Parathyroid adenoma (tissue), 2 donors: ENCODE measurements at regions not wholly inside any gene's neighbourhood (a gene's known extent, or its start where the extent isn't known, plus 50 kb on each side); places are given as distances from the start of the nearest gene placed in this dataset.
A peak's percentile ranks its signal among the peaks of the same experiment; 100 is the strongest.

Experiments
- H2AFZ ChIP-seq: fragments of 300-600 bp; sonication (generic); one replicate; pipeline ENCODE4 v1.7.0; 2017; ENCODE audit warnings: antibody characterized with exemption, mild to moderate bottlenecking
- H3K27ac ChIP-seq: fragments of 300-600 bp; sonication (generic); one replicate; pipeline ENCODE4 v1.7.0; 2017
- H3K27me3 ChIP-seq: fragments of 300-600 bp; sonication (generic); one replicate; pipeline ENCODE4 v1.7.0; 2017; ENCODE audit warnings: low read length; ENCODE audit not compliant: control insufficient read depth, insufficient read depth
- H3K36me3 ChIP-seq: fragments of 300-600 bp; sonication (generic); one replicate; pipeline ENCODE4 v1.7.0; 2017; ENCODE audit warnings: low read length; ENCODE audit not compliant: control insufficient read depth, insufficient read depth
- H3K4me1 ChIP-seq: fragments of 300-600 bp; sonication (generic); one replicate; pipeline ENCODE4 v1.7.0; 2017; ENCODE audit warnings: control low read depth
- H3K4me2 ChIP-seq: fragments of 300-600 bp; sonication (generic); one replicate; pipeline ENCODE4 v1.7.0; 2017; ENCODE audit warnings: low read length
- H3K4me3 ChIP-seq: fragments of 300-600 bp; sonication (generic); one replicate; pipeline ENCODE4 v1.7.0; 2017; ENCODE audit warnings: low read depth, low read length
- H3K79me2 ChIP-seq: fragments of 300-600 bp; sonication (generic); one replicate; pipeline ENCODE4 v1.7.0; 2017; ENCODE audit warnings: control low read depth
- H3K9ac ChIP-seq: fragments of 300-600 bp; sonication (generic); one replicate; pipeline ENCODE4 v1.7.0; 2017; ENCODE audit warnings: mild to moderate bottlenecking
- H3K9me3 ChIP-seq: fragments of 300-600 bp; sonication (generic); one replicate; pipeline ENCODE4 v1.7.0; 2017; ENCODE audit warnings: low read length; ENCODE audit not compliant: control insufficient read depth
- TF ChIP-seq, protein P1 (sequence below): fragments of 300-600 bp; sonication (generic); IDR thresholded peaks from one replicate; pipeline ENCODE4 v1.7.0; 2017; ENCODE audit warnings: antibody characterized with exemption, mild to moderate bottlenecking
- donor health status: primary hyperparathyroidism.

DNA sequence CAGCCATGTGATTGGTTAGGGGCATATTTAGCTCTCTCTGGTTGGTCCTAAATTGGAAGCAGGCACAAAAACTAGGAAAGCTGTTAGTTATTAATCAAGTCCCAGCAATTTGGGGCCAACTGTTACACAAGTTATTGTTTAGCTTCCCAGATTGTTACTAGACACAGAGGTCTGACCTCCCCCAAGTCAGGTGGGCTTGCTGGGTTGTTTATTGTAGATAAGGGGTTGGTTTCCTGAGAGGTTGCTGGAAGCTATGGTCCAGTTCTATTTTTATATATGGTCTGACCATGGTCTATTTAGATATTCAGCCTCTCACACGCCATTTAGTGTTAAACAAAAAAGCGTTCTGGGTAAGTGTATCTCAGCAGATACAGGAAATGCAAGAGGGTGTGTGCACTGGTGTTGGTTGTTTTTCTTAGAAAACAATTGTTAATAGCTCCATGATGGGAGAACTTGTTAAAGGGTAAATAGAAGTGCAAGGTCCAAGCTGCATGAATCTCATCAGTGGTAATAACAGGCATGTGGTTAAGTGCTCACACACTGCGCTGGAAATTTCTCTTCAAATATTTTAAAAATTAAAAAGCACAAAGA is 150.0 kb downstream of the RAP2A start:
- Histone ChIP-seq H3K4me1 (no peaks in the 10 kb centered on the region), H3K9ac (no peak overlapping the region), H3K4me3 (no peak overlapping the region), H3K4me2 (no peak overlapping the region), H3K27me3 (no peaks in the 10 kb centered on the region), H3K27ac (no peak overlapping the region), H3K9me3 (no peaks in the 10 kb centered on the region), H3K79me2 (no peaks in the 10 kb centered on the region), H2AFZ (no peak overlapping the region), H3K36me3 (no peaks in the 10 kb centered on the region)
- TF ChIP-seq, protein P1, sequence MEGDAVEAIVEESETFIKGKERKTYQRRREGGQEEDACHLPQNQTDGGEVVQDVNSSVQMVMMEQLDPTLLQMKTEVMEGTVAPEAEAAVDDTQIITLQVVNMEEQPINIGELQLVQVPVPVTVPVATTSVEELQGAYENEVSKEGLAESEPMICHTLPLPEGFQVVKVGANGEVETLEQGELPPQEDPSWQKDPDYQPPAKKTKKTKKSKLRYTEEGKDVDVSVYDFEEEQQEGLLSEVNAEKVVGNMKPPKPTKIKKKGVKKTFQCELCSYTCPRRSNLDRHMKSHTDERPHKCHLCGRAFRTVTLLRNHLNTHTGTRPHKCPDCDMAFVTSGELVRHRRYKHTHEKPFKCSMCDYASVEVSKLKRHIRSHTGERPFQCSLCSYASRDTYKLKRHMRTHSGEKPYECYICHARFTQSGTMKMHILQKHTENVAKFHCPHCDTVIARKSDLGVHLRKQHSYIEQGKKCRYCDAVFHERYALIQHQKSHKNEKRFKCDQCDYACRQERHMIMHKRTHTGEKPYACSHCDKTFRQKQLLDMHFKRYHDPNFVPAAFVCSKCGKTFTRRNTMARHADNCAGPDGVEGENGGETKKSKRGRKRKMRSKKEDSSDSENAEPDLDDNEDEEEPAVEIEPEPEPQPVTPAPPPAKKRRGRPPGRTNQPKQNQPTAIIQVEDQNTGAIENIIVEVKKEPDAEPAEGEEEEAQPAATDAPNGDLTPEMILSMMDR, result no peak

DNA sequence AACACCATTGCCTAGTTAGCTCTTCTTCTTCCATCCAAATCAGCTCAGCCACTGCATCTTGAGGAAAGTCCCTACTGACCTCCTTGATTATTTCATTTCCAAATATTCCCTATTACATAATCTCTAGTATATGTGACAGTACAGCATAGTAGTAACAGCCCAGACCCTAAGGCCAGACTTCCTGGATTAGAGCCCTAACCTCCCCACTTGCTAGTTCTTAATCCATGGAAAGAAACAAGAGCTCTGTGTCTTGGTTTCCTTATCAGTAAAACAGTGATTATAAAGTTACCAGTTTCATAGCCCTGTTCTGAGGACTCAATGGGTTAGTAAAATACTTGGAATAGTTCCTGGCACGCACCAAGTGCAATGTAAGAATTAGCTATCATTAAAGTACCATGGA is 153.0 kb downstream of the RAP2A start:
- H3K27ac ChIP-seq, result no peak overlapping the region

GRCh38 chr13:97588993-97589392 is 155.0 kb downstream of the RAP2A start:
- no peak overlapping the region for H3K27ac ChIP-seq
- no peaks in the 10 kb centered on the region for H3K27me3 ChIP-seq
- no peak overlapping the region for H3K9ac ChIP-seq
- no peaks in the 10 kb centered on the region for H3K4me1 ChIP-seq
- H2AFZ ChIP-seq, result no peak overlapping the region
- H3K4me3 ChIP-seq, result no peak overlapping the region
- no peaks in the 10 kb centered on the region for H3K36me3 ChIP-seq
- H3K4me2 ChIP-seq, result no peak overlapping the region
- H3K9me3 ChIP-seq, result no peaks in the 10 kb centered on the region
- TF ChIP-seq, protein P1, result peak; percentile 15
- H3K79me2 ChIP-seq, result no peaks in the 10 kb centered on the region

More for the DNA sequence above, 153.0 kb downstream of the RAP2A start:
- no peaks in the 10 kb centered on the region for H3K27me3 ChIP-seq
- H3K4me2 ChIP-seq, result no peak overlapping the region
- H3K4me3 ChIP-seq, result no peak overlapping the region
- H3K79me2 ChIP-seq, result no peaks in the 10 kb centered on the region
- no peak overlapping the region for H2AFZ ChIP-seq
- H3K4me1 ChIP-seq, result no peaks in the 10 kb centered on the region
- TF ChIP-seq, protein P1, result no peak
- no peaks in the 10 kb centered on the region for H3K9me3 ChIP-seq
- no peaks in the 10 kb centered on the region for H3K36me3 ChIP-seq
- no peak overlapping the region for H3K9ac ChIP-seq

DNA sequence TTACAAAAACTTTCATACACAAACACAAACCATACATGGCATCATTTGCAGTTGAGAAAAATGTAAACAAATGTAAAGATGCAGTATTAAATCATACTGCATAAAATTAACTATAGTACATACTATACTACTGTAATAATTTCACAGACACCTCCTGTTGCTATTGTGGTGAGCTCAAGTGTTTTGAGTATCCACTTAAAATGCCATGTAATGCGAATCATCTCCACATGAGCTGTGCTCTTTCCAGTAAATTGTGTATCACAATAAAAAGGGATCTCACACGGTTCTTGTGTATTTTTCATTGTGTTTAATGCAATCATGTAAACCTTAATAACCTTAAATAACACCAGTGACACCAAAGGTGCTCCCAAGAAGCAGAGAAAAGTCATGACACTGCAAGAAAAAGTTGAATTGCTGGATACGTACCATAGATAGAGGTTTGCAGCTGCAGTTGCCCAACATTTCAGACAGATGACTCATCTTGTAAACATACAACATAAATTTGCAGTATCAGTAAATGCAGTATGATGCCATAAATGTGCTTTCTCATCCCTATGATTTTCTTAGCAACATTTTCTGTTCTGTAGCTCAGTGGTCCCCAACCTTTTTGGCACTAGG is 166.6 kb downstream of the RAP2A start:
- no peak overlapping the region for H3K4me2 ChIP-seq
- no peaks in the 10 kb centered on the region for H3K27me3 ChIP-seq

More for the DNA sequence above, 166.6 kb downstream of the RAP2A start:
- H3K4me1 ChIP-seq, result no peaks in the 10 kb centered on the region
- TF ChIP-seq, protein P1, result no peak
- no peaks in the 10 kb centered on the region for H3K36me3 ChIP-seq
- H2AFZ ChIP-seq, result no peak overlapping the region
- H3K9me3 ChIP-seq, result no peaks in the 10 kb centered on the region
- H3K9ac ChIP-seq, result no peak overlapping the region
- H3K79me2 ChIP-seq, result no peaks in the 10 kb centered on the region
- no peak overlapping the region for H3K27ac ChIP-seq
- no peak overlapping the region for H3K4me3 ChIP-seq
